GM23338 (cell line): ENCODE measurements at regions not wholly inside any gene's neighbourhood (a gene's known extent, or its start where the extent isn't known, plus 50 kb on each side); places are given as distances from the start of the nearest gene placed in this dataset.

Source experiments
- ATAC-seq: fragments of 200-7000 bp; cut with Tn5 transposase; 3 replicates; pipeline ENCODE4 v1.9.1; 2020
- DNase-seq: peaks from one replicate; pipeline ENCODE4 v3.0.0-alpha.2; 2015; ENCODE audit warnings: low spot score
- H2AFZ ChIP-seq: fragments of 200-600 bp; sonication (generic); 2 replicates; pipeline ENCODE4 v1.8.0; 2016; ENCODE audit warnings: antibody characterized with exemption, mild to moderate bottlenecking, moderate library complexity
- H3F3A ChIP-seq: fragments of 200-600 bp; sonication (generic); replicated peaks from 2 replicates; pipeline ENCODE4 v1.8.0; 2017; ENCODE audit warnings: antibody characterized with exemption, mixed run types, low read depth
- H3K27ac ChIP-seq: fragments of 200-600 bp; sonication (generic); 2 replicates; pipeline ENCODE4 v1.6.1; 2016; ENCODE audit warnings: low read depth
- H3K27me3 ChIP-seq: fragments of 200-600 bp; sonication (generic); 2 replicates; pipeline ENCODE4 v1.8.0; 2016; ENCODE audit warnings: mild to moderate bottlenecking, mixed run types, moderate library complexity; ENCODE audit not compliant: insufficient read depth
- H3K36me3 ChIP-seq: fragments of 200-600 bp; sonication (generic); 2 replicates; pipeline ENCODE4 v1.8.0; 2016; ENCODE audit warnings: mild to moderate bottlenecking; ENCODE audit not compliant: insufficient read depth
- H3K4me1 ChIP-seq: fragments of 200-600 bp; sonication (generic); 2 replicates; pipeline ENCODE4 v1.8.0; 2016; ENCODE audit warnings: mild to moderate bottlenecking, moderate library complexity; ENCODE audit not compliant: insufficient read depth
- H3K4me2 ChIP-seq: fragments of 200-600 bp; sonication (generic); 2 replicates; pipeline ENCODE4 v1.7.1; 2017; ENCODE audit warnings: mixed run types
- H3K4me3 ChIP-seq: fragments of 200-600 bp; sonication (generic); 2 replicates; pipeline ENCODE4 v1.6.1; 2016; ENCODE audit warnings: mixed run types
- H3K79me2 ChIP-seq: fragments of 200-600 bp; sonication (generic); replicated peaks from 2 replicates; pipeline ENCODE4 v1.8.0; 2017; ENCODE audit warnings: mild to moderate bottlenecking; ENCODE audit not compliant: insufficient read depth
- H3K9me2 ChIP-seq: fragments of 200-600 bp; sonication (generic); 2 replicates; pipeline ENCODE4 v1.8.0; 2017; ENCODE audit not compliant: insufficient read depth
- H4K20me1 ChIP-seq: fragments of 200-600 bp; sonication (generic); replicated peaks from 2 replicates; pipeline ENCODE4 v1.8.0; 2017; ENCODE audit warnings: mild to moderate bottlenecking; ENCODE audit not compliant: insufficient read depth
- H3K27ac Mint-ChIP-seq: 2 replicates; pipeline ENCODE4 v1.8.0; 2020; ENCODE audit warnings: inconsistent platforms, mild to moderate bottlenecking, moderate library complexity, mixed read lengths
- H3K27me3 Mint-ChIP-seq: 3 replicates; pipeline ENCODE4 v1.8.0; 2022; ENCODE audit warnings: low read depth, mild to moderate bottlenecking, moderate library complexity, mixed read lengths, inconsistent platforms; ENCODE audit not compliant: insufficient read depth, poor library complexity
- H3K36me3 Mint-ChIP-seq: 3 replicates; pipeline ENCODE4 v1.8.0; 2021; ENCODE audit warnings: low read depth, mild to moderate bottlenecking, inconsistent platforms, moderate library complexity, mixed read lengths
- H3K4me1 Mint-ChIP-seq: 3 replicates; pipeline ENCODE4 v1.8.0; 2020; ENCODE audit warnings: mild to moderate bottlenecking, inconsistent platforms, mixed read lengths
- H3K4me3 Mint-ChIP-seq: 3 replicates; pipeline ENCODE4 v1.8.0; 2021; ENCODE audit warnings: moderate library complexity, mild to moderate bottlenecking, inconsistent platforms, mixed read lengths
- H3K9me3 Mint-ChIP-seq: 3 replicates; pipeline ENCODE4 v1.8.0; 2020; ENCODE audit warnings: moderate library complexity, mild to moderate bottlenecking, inconsistent platforms, mixed read lengths
- EZH2 ChIP-seq: fragments of 200-600 bp; sonication (generic); IDR thresholded peaks from one replicate; pipeline ENCODE4 v1.8.0; 2017; ENCODE audit warnings: antibody characterized with exemption, mild to moderate bottlenecking, low read depth; ENCODE audit not compliant: unreplicated experiment
- EZH2phosphoT487 ChIP-seq: fragments of 200-600 bp; sonication (generic); IDR thresholded peaks from one replicate; pipeline ENCODE4 v1.8.1; 2018; ENCODE audit warnings: antibody characterized with exemption; ENCODE audit not compliant: unreplicated experiment
- JUNB ChIP-seq: IDR thresholded peaks from one replicate; pipeline ENCODE4 v1.6.1; 2016; ENCODE audit warnings: antibody characterized with exemption; ENCODE audit not compliant: unreplicated experiment
- NANOG ChIP-seq: IDR thresholded peaks from 2 replicates; pipeline ENCODE4 v1.6.1; 2016; ENCODE audit warnings: antibody characterized with exemption, borderline replicate concordance
- POLR2AphosphoS5 ChIP-seq: IDR thresholded peaks from 2 replicates; pipeline ENCODE4 v1.6.1; 2016; ENCODE audit warnings: antibody characterized with exemption, low read depth
- STAT1 ChIP-seq: IDR thresholded peaks from one replicate; pipeline ENCODE4 v1.6.1; 2016; ENCODE audit warnings: antibody characterized with exemption; ENCODE audit not compliant: unreplicated experiment
- ZNF114 ChIP-seq: fragments of 250-450 bp; sonication (Bioruptor Pico); IDR thresholded peaks from 2 replicates; pipeline ENCODE4 v1.5.0; 2020; ENCODE audit warnings: mild to moderate bottlenecking, moderate library complexity
- ZNF331 ChIP-seq: fragments of 250-450 bp; sonication (Bioruptor Pico); IDR thresholded peaks from 2 replicates; pipeline ENCODE4 v1.5.0; 2020; ENCODE audit warnings: low read depth, mild to moderate bottlenecking, moderate library complexity
- TF ChIP-seq, protein P1 (sequence below), 2 experiments: fragments of 200-600 bp in 1 of 2; sonication (generic) in 1 of 2; conservative IDR thresholded peaks; 2 replicates each; pipeline versions ENCODE4 v1.5.1 to v1.6.1; 2016 to 2017; ENCODE audit warnings: antibody characterized with exemption in 2 of 2, low read depth in 2 of 2, mild to moderate bottlenecking in 2 of 2, moderate library complexity in 1 of 2
- TF ChIP-seq, protein P2 (sequence below): IDR thresholded peaks from one replicate; pipeline ENCODE4 v1.6.1; 2018; ENCODE audit warnings: antibody characterized with exemption; ENCODE audit not compliant: unreplicated experiment
- TF ChIP-seq, protein P3 (sequence below): fragments of 250-450 bp; sonication (Bioruptor Pico); IDR thresholded peaks from 2 replicates; pipeline ENCODE4 v1.5.0; 2020; ENCODE audit warnings: mild to moderate bottlenecking, moderate library complexity
- TF ChIP-seq, protein P4 (sequence below): IDR thresholded peaks from 2 replicates; pipeline ENCODE4 v1.6.1; 2016; ENCODE audit warnings: antibody characterized with exemption

DNA sequence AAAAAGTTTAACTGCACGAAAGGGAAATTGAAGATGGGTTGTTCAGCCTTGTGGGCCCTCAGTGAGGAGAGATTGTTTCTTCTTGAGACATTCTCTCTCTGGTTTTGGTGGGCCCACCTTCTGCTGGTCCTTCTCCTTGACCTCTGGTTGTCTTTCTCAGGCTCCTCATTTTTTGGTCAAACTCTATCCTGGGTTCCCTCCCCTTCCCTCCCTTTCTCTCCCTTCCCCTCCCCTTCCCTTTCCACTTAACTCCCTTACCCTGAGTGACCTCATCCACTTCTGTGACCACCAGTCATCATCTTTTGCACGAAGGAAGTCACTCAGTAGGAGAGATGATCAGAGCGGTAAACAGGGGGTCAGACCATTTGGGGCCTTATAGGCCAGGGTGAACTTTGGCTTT lies 71.5 kb upstream of the RALY start:
- Histone ChIP-seq H3K9me2 (no peaks in the 10 kb centered on the region), H3K79me2 (no peaks in the 10 kb centered on the region), H3K4me1 (no peaks in the 10 kb centered on the region), H3F3A (no peaks in the 10 kb centered on the region), H3K27ac (no peak overlapping the region), H4K20me1 (no peaks in the 10 kb centered on the region), H2AFZ (no peak overlapping the region), H3K4me2 (no peak overlapping the region), H3K4me3 (no peak overlapping the region), H3K36me3 (no peaks in the 10 kb centered on the region), H3K27me3 (no peaks in the 10 kb centered on the region)
- no peaks in the 10 kb centered on the region; the same call in 2 of the 3 replicates for H3K9me3 Mint-ChIP-seq
- DNase-seq (no peak), ATAC-seq (no peak)
- no peak overlapping the region for H3K27ac Mint-ChIP-seq
- H3K4me3 Mint-ChIP-seq, result no peak overlapping the region
- H3K36me3 Mint-ChIP-seq, result no peaks in the 10 kb centered on the region
- peaks cover 9% of the 10 kb centered on the region for H3K27me3 Mint-ChIP-seq
- H3K4me1 Mint-ChIP-seq, result no peaks in the 10 kb centered on the region
- TF ChIP-seq, protein P1, sequence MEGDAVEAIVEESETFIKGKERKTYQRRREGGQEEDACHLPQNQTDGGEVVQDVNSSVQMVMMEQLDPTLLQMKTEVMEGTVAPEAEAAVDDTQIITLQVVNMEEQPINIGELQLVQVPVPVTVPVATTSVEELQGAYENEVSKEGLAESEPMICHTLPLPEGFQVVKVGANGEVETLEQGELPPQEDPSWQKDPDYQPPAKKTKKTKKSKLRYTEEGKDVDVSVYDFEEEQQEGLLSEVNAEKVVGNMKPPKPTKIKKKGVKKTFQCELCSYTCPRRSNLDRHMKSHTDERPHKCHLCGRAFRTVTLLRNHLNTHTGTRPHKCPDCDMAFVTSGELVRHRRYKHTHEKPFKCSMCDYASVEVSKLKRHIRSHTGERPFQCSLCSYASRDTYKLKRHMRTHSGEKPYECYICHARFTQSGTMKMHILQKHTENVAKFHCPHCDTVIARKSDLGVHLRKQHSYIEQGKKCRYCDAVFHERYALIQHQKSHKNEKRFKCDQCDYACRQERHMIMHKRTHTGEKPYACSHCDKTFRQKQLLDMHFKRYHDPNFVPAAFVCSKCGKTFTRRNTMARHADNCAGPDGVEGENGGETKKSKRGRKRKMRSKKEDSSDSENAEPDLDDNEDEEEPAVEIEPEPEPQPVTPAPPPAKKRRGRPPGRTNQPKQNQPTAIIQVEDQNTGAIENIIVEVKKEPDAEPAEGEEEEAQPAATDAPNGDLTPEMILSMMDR (conservative IDR thresholded peaks at IDR 0.05; ENCODE audit: low read depth in 2 of 2), result no peak
- TF ChIP-seq POLR2AphosphoS5 (no peak), STAT1 (no peak), ZNF331 (CRISPR knock-in tag) (no peak), EZH2phosphoT487 (no peak), ZNF114 (CRISPR knock-in tag) (no peak), EZH2 (no peak), JUNB (no peak), NANOG (no peak)
- TF ChIP-seq, protein P2, sequence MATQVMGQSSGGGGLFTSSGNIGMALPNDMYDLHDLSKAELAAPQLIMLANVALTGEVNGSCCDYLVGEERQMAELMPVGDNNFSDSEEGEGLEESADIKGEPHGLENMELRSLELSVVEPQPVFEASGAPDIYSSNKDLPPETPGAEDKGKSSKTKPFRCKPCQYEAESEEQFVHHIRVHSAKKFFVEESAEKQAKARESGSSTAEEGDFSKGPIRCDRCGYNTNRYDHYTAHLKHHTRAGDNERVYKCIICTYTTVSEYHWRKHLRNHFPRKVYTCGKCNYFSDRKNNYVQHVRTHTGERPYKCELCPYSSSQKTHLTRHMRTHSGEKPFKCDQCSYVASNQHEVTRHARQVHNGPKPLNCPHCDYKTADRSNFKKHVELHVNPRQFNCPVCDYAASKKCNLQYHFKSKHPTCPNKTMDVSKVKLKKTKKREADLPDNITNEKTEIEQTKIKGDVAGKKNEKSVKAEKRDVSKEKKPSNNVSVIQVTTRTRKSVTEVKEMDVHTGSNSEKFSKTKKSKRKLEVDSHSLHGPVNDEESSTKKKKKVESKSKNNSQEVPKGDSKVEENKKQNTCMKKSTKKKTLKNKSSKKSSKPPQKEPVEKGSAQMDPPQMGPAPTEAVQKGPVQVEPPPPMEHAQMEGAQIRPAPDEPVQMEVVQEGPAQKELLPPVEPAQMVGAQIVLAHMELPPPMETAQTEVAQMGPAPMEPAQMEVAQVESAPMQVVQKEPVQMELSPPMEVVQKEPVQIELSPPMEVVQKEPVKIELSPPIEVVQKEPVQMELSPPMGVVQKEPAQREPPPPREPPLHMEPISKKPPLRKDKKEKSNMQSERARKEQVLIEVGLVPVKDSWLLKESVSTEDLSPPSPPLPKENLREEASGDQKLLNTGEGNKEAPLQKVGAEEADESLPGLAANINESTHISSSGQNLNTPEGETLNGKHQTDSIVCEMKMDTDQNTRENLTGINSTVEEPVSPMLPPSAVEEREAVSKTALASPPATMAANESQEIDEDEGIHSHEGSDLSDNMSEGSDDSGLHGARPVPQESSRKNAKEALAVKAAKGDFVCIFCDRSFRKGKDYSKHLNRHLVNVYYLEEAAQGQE, result no peak
- TF ChIP-seq, protein P3, sequence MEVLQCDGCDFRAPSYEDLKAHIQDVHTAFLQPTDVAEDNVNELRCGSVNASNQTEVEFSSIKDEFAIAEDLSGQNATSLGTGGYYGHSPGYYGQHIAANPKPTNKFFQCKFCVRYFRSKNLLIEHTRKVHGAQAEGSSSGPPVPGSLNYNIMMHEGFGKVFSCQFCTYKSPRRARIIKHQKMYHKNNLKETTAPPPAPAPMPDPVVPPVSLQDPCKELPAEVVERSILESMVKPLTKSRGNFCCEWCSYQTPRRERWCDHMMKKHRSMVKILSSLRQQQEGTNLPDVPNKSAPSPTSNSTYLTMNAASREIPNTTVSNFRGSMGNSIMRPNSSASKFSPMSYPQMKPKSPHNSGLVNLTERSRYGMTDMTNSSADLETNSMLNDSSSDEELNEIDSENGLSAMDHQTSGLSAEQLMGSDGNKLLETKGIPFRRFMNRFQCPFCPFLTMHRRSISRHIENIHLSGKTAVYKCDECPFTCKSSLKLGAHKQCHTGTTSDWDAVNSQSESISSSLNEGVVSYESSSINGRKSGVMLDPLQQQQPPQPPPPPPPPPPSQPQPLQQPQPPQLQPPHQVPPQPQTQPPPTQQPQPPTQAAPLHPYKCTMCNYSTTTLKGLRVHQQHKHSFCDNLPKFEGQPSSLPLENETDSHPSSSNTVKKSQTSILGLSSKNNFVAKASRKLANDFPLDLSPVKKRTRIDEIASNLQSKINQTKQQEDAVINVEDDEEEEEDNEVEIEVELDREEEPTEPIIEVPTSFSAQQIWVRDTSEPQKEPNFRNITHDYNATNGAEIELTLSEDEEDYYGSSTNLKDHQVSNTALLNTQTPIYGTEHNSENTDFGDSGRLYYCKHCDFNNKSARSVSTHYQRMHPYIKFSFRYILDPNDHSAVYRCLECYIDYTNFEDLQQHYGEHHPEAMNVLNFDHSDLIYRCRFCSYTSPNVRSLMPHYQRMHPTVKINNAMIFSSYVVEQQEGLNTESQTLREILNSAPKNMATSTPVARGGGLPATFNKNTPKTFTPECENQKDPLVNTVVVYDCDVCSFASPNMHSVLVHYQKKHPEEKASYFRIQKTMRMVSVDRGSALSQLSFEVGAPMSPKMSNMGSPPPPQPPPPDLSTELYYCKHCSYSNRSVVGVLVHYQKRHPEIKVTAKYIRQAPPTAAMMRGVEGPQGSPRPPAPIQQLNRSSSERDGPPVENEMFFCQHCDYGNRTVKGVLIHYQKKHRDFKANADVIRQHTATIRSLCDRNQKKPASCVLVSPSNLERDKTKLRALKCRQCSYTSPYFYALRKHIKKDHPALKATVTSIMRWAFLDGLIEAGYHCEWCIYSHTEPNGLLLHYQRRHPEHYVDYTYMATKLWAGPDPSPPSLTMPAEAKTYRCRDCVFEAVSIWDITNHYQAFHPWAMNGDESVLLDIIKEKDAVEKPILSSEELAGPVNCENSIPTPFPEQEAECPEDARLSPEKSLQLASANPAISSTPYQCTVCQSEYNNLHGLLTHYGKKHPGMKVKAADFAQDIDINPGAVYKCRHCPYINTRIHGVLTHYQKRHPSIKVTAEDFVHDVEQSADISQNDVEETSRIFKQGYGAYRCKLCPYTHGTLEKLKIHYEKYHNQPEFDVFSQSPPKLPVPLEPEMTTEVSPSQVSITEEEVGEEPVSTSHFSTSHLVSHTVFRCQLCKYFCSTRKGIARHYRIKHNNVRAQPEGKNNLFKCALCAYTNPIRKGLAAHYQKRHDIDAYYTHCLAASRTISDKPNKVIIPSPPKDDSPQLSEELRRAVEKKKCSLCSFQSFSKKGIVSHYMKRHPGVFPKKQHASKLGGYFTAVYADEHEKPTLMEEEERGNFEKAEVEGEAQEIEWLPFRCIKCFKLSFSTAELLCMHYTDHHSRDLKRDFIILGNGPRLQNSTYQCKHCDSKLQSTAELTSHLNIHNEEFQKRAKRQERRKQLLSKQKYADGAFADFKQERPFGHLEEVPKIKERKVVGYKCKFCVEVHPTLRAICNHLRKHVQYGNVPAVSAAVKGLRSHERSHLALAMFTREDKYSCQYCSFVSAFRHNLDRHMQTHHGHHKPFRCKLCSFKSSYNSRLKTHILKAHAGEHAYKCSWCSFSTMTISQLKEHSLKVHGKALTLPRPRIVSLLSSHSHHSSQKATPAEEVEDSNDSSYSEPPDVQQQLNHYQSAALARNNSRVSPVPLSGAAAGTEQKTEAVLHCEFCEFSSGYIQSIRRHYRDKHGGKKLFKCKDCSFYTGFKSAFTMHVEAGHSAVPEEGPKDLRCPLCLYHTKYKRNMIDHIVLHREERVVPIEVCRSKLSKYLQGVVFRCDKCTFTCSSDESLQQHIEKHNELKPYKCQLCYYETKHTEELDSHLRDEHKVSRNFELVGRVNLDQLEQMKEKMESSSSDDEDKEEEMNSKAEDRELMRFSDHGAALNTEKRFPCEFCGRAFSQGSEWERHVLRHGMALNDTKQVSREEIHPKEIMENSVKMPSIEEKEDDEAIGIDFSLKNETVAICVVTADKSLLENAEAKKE (CRISPR knock-in tag), result no peak
- TF ChIP-seq, protein P4, sequence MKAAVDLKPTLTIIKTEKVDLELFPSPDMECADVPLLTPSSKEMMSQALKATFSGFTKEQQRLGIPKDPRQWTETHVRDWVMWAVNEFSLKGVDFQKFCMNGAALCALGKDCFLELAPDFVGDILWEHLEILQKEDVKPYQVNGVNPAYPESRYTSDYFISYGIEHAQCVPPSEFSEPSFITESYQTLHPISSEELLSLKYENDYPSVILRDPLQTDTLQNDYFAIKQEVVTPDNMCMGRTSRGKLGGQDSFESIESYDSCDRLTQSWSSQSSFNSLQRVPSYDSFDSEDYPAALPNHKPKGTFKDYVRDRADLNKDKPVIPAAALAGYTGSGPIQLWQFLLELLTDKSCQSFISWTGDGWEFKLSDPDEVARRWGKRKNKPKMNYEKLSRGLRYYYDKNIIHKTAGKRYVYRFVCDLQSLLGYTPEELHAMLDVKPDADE, result no peak
